Skin epidermis (tissue), 12 donors: ENCODE measurements at regions not wholly inside any gene's neighbourhood (a gene's known extent, or its start where the extent isn't known, plus 50 kb on each side); places are given as distances from the start of the nearest gene placed in this dataset.

ENCODE experiments used
- H3K27ac ChIP-seq, 21 experiments: fragments of 200-600 bp; sonication (generic) in 11 of 21; one replicate each; pipeline ENCODE4 v1.5.0; 2020; ENCODE audit warnings: mild to moderate bottlenecking in 3 of 21, inconsistent platforms in 2 of 21, moderate library complexity in 2 of 21
- H3K4me3 ChIP-seq, 7 experiments: fragments of 200-600 bp; sonication (generic) in 2 of 7; one replicate each; pipeline ENCODE4 v1.5.0; 2020; ENCODE audit warnings: inconsistent platforms in 2 of 7, mild to moderate bottlenecking in 2 of 7, moderate library complexity in 1 of 7

- H3K4me3 ChIP-seq = no peak overlapping the region
These were observed 370.6 kb downstream of the CD83 start for GRCh38 chr6:14488180-14488579.

GRCh38 chr6:14489445-14489844 is 371.9 kb downstream of the CD83 start:
- Histone ChIP-seq H3K4me3 (no peak overlapping the region), H3K27ac (no peak overlapping the region)

More at GRCh38 chr6:14488180-14488579, 370.6 kb downstream of the CD83 start:
- no peak overlapping the region for H3K27ac ChIP-seq

GRCh38 chr6:14498748-14499147 is 381.2 kb downstream of the CD83 start:
- Histone ChIP-seq H3K27ac (no peak overlapping the region), H3K4me3 (no peak overlapping the region)

DNA sequence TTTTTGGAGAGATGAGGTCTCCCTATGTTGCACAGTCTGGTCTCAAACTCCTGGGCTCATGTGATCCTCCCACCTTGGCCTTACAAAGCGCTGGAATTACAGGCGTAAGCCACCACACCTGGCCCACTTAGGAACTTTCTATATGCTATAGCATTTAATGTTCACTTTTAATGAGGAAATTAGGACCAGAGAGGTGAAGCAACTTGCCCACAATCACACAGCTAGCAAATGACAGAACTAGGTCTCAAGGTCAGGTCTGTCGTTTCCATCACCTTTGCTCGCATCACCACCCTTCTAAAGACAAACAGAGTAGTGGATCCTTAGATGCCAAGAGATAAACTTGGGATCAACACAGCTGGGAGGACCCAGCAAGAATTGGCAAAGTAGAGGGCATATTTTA is 381.7 kb downstream of the CD83 start:
- no peak overlapping the region for H3K4me3 ChIP-seq
- no peak overlapping the region for H3K27ac ChIP-seq

- Histone ChIP-seq H3K27ac (no peak overlapping the region), H3K4me3 (no peak overlapping the region)
These were observed 382.3 kb downstream of the CD83 start for GRCh38 chr6:14499841-14500240.

DNA sequence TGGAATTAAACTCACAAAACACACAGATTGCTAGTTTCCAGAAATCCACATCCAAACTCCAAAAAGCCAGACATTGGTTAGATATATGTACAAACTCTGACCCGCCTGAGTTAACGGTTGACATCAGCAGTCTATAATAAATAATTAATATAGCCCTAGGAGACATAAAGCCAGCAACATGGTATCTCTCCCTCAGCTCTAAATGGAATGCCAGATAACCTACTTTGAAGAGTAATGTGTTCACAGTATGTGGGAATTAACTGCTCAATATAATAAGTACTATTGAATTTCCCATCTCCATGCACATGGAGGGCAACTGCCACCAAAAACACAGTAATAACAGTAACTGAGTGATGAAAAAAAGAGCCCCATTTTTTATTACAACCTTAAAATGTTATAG is 383.2 kb downstream of the CD83 start:
- H3K4me3 ChIP-seq = no peak overlapping the region
- H3K27ac ChIP-seq = no peak overlapping the region

- no peak overlapping the region for H3K27ac ChIP-seq
These were observed 383.7 kb downstream of the CD83 start for GRCh38 chr6:14501240-14501639.

DNA sequence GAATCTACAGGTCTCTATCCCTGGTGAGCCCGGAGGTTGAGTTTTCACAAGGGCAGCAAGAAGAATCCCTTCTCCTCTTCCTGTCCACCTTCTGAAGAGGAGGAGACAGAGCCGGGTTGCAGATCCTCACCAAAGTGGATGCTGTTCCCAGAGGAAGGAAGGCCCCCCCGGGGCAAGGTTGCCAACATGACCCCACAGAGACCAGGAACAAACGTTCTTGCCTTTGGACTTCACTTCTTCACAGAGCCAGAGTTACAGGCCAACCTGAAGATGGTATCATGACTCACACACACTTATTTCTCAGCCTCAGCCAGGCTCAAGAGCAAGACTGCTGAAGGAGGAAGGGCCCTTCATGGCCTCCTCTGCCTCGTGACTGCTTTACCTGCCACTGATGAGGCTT is 384.3 kb downstream of the CD83 start:
- Histone ChIP-seq H3K27ac (no peak overlapping the region), H3K4me3 (no peak overlapping the region)

More at GRCh38 chr6:14501240-14501639, 383.7 kb downstream of the CD83 start:
- no peak overlapping the region for H3K4me3 ChIP-seq

DNA sequence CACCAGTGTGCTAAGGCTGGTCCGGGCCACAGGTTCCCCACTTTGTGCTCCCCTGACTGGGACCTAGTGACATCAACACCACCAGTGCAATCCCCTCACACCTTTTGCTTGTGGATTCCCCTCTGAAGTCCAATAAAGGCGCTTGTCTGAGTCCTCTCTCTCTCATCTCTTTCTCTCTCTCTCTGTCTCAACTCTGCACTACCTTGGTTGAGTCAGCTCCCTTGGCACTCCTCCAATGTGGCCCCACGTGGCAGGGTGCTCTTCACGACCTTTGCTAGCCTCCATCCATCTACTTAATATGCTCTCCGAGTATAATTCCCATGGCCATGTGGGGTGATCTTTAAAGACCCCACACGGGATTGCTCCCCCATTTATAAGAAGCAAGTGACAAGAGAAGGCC is 385.0 kb downstream of the CD83 start:
- no peak overlapping the region for H3K27ac ChIP-seq
- H3K4me3 ChIP-seq = no peak overlapping the region

DNA sequence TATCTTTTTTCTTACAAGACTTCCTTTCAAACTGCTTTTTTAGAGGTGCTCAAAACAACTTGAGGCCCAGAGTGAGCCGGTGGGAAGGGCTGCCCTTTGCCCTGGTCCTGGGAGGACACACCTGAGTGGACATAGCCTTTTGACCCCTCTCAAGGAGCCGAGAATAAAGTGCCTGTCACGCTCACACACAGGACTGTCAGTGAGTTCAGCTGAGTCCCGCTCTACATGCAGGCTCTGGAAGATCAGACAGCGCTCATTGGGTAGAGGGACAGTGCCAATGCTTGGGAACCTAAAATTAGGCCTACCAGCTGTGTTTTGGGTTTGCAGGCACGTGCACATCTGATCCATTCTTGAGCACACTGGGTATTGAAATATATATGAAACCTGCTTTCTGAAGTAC is 387.8 kb downstream of the CD83 start:
- Histone ChIP-seq H3K4me3 (no peak overlapping the region), H3K27ac (no peak overlapping the region)

DNA sequence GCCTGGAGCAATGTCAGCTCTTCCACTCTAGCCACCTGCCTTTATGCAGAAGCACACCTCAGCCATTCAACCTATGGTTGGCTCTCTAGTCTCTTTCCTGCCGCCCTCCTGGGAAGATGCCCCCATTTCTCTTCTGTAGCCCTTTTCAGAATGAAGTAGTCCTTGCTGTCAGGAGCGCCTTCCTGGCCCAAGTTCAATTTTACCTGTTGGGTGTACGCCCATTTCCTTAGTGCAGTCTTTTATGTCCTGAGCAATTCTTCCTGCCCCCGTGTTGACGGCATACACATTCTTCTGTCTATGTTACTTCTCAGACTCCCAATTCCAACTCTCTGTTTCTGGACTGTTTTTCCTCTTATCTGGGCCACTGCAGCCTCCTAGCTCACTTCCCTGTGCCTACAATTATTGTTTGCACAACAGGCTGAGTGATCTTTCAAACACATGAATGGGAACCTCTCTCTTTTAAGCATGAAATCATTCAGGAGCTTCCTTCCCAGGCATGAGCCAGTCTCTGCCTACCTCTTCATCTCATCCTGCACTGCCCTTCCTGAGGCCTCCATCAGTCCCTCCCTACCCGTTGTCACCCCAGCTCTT is 389.2 kb downstream of the CD83 start:
- Histone ChIP-seq H3K27ac (no peak overlapping the region), H3K4me3 (no peak overlapping the region)

DNA sequence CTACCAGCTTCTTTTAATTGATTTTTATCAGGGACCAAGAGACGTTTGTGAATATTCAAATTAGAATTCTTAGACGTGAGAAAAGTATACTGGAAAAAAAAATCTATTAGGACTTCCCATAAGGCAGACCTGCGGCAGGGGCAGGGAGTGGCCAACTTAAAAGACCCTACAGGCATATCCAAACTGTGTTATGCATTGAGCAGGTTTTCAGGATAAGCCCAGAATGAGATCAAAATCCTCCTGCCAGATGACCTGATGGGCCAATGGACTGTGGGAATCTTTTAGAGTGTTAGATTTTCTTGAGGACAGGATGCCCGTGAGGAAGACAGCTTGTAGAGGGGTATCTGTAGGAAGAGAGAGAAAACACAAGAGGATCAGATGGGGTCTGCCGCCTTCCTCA is 391.5 kb downstream of the CD83 start:
- H3K4me3 ChIP-seq = no peak overlapping the region
- no peak overlapping the region for H3K27ac ChIP-seq

- no peak overlapping the region for H3K27ac ChIP-seq
- H3K4me3 ChIP-seq = no peak overlapping the region
These were observed 392.5 kb downstream of the CD83 start for GRCh38 chr6:14510038-14510437.

DNA sequence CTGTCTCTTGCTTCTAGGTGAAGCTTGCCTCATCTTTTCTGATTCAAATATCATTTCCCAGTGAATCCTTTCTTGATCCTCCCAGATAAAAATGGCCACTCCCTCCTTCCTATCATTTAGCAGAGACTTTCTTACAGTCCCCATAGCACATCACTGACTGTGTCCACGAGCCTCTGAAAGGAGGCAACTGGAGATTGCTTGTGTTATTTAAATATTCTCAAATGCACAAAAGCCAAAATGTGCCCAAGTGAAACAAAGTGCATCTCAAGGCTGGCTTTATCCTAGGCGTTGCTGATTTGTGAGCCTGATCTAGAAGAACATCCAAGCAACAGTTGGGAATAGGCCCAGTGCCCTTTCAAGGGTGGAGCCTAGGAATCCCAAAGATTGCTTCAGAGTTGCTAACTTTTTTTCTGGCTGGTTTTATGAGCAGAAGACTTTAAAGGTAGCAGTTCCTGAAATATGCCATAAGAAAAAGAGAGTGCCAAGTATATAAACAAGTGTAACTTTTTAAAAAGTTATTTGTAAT is 393.6 kb downstream of the CD83 start:
- Histone ChIP-seq H3K4me3 (no peak overlapping the region), H3K27ac (no peak overlapping the region)

GRCh38 chr6:14512246-14512645 is 394.7 kb downstream of the CD83 start:
- Histone ChIP-seq H3K4me3 (no peak overlapping the region), H3K27ac (no peak overlapping the region)

DNA sequence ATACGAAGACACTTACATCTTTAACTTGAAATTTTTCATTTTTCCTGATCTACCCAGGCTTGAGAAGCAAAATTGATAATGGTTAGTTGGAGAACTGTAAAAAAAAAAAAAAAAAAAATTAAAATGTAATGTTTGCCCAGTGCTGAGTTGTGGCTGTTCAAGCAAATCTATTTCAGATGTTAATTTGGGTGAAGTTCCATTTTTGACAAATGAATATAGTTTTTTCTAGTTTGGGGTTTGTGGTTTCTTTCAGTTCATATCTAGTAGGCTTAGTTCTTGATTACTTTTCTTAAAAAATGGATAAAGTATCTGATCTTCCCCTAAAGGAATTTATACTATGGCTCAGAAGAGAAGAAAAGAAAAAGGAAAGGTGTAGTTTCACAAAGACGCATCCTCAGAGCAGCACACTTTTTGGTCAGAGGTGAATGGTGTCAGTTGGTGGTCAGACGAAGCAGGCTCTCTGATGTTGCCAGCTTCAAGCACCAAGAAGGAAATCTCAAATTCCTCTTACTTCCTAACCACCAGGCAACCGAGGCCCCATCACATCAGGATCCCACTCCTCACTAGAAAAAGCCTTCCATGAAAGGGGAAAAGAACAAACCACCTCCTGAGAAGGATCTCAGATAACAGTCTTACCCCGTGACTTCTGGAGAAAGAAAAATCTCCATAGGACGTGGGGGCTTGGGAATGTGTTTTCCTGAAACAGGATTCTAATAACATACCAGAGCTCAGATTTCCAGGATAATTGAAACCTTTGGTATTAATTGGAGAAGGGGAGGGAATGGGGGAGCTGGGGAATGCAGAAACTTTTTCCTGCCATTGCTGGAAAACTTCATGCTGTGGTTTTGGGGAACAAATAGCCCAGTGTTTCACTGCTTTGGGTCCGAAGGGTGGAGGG is 396.2 kb downstream of the CD83 start:
- Histone ChIP-seq H3K27ac (no peak overlapping the region), H3K4me3 (no peak overlapping the region)

DNA sequence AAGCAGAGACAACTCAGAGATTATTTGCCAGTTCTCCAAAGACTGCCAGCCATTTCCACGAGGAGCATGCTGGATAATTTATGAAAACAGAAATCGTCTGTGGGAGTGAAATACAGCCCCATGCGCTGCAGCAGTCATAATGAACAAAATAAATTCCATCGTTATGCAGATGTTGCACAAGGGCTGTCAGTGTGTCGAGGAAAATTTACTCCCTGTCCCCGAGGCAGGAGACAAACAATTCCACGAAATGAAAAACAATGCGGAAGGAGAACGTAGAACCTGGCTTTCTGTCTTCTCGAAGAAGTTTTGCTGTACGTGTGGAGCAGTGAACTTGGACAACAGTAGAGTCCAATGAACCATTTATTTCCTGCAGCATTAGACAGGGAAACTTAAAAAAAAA is 399.4 kb downstream of the CD83 start:
- no peak overlapping the region for H3K27ac ChIP-seq
- no peak overlapping the region for H3K4me3 ChIP-seq

DNA sequence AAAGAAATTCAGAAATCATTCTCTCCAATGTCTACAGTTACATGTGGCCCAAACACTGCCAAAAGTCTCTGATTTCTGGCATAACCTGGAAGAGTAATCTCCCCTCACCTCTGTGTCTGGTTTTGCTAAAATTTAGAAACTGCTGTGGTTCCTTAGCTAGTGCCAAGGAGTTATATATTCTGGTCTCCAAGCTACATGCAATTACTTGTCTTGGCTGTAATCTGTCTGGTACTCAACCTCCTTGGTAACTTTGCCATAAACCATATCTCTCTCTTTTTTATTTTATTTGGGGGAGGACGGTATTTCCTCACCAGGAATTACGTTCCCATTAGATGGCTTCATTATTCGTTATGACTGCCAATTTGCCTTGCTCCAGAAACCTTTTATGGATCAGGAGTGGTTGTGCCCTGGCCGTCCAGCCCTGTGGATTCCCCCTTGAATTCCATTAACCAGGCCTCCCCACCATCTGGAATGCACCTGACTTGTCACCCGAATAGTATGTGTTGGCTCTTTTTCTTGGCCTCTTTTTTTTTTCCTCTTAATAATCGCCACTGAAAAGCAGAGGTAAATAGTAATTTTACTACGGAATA is 400.0 kb downstream of the CD83 start:
- no peak overlapping the region for H3K27ac ChIP-seq

DNA sequence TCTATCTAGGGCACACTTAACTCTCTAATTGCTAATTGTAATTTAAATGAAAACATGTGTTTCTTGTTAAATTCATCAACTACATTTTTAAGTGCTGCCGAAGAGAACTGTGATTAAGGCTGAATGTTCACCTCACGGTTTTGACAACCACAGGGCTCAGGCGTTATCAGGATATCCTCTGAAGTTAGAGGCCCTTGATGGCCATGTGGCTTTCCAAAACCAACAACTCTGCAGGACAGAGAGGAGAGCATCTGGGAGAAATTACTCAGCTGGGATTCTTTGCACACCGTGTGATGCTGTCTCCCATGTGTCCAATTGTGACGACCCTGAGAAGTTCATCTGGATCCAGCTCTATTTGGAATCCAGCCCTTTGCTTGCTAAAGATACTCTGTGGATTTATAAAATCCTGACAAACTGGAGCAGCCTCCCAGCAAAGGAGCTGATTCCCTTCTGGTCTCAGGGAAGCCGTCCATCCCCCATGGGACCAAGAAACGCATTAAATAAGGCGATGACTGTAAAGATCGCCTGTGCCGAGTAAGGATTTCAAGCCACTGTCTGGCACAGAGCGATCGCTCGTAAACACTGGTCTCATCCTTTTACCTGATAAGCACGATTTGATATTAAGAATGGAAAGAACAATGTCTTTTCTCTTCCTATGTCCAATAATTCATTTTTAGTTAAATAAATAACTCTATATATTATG is 401.1 kb downstream of the CD83 start:
- H3K4me3 ChIP-seq = no peak overlapping the region
- no peak overlapping the region for H3K27ac ChIP-seq

More for the DNA sequence above, 400.0 kb downstream of the CD83 start:
- no peak overlapping the region for H3K4me3 ChIP-seq

GRCh38 chr6:14520029-14520428 is 402.5 kb downstream of the CD83 start:
- Histone ChIP-seq H3K4me3 (no peak overlapping the region), H3K27ac (no peak overlapping the region)
